ENCODE measurements at regions not wholly inside any gene's neighbourhood (a gene's known extent, or its start where the extent isn't known, plus 50 kb on each side); places are given as distances from the start of the nearest gene placed in this dataset.
"Not testable (repeated sequence)": the region's sequence is repeated elsewhere in the genome, so short reads cannot be mapped to it uniquely, and the experiment has no call there.

DNA sequence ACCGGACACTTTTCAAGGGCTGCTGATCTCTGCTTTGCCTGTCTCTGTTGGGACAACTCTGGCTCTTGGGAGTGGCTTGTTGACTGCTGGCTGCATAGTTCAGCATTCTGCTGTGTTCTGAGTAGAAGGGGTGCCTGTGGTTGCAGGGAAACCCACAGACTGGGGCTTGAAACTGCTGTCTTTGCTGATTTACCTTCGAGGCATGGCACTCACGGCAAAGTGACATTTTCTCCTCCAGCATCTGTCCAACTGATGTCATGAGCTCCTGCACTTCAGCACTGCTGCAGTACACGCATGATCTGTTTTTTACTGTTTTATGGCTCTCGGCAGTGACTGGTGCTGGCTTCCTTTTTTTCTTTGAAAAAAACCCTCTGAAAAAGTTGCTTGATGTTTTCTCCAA is 69.2 kb downstream of the SPATA31D1 start:
- Mint-ChIP-seq H3K9me3 (ENCODE audit: insufficient read depth) (no peaks in the 10 kb centered on the region), H3K4me3 (no peak overlapping the region), H3K27ac (no peak overlapping the region), H3K27me3 (peaks cover 3% of the 10 kb centered on the region), H3K4me1 (peaks cover 15% of the 10 kb centered on the region)
- ChIA-PET POLR2A (no interaction called here), CTCF (no interaction called here)
- Histone ChIP-seq H3K36me3 (replicated peaks in 1 of 2; ENCODE audit: control extremely low read depth in 1 of 2, control insufficient read depth in 1 of 2, extremely low read depth in 1 of 2, insufficient read depth in 2 of 2, low read length in 1 of 2) (no peaks in the 10 kb centered on the region), H3K4me2 (replicated peaks; ENCODE audit: low read depth, low read length, poor library complexity, severe bottlenecking) (no peak overlapping the region), H3K9ac (ENCODE audit: low read length) (no peak overlapping the region), H4K20me1 (ENCODE audit: control insufficient read depth, insufficient read depth, low read length, poor library complexity, severe bottlenecking) (no peaks in the 10 kb centered on the region), H3K27ac (ENCODE audit: low read length in 2 of 2) (no peak overlapping the region), H2AFZ (ENCODE audit: insufficient read depth, low read depth, low read length, poor library complexity, severe bottlenecking) (peak overlapping the region; percentile 29), H3K4me1 (ENCODE audit: control insufficient read depth in 2 of 2, insufficient read depth in 2 of 2, low read length in 2 of 2) (peaks cover 8 to 9% of the 10 kb centered on the region in 2 donors), H3K79me2 (ENCODE audit: control insufficient read depth, insufficient read depth, low read length) (no peaks in the 10 kb centered on the region), H3K4me3 (ENCODE audit: control extremely low read depth in 1 of 5, extremely low read depth in 1 of 5, insufficient read depth in 1 of 5, low read depth in 2 of 5, low read length in 4 of 5) (no peak overlapping the region), H3K27me3 (replicated peaks in 1 of 4; ENCODE audit: control extremely low read depth in 1 of 4, control insufficient read depth in 3 of 4, insufficient read depth in 4 of 4, low read length in 3 of 4) (no peaks in the 10 kb centered on the region), H3K9me3 (ENCODE audit: control extremely low read depth in 1 of 3, control insufficient read depth in 2 of 3, insufficient read depth in 1 of 3, low read length in 2 of 3) (peaks cover 0 to 7% (median 0%) of the 10 kb centered on the region in 3 donors)
- WGBS (ENCODE audit: insufficient coverage): 21% methylated on average over 4 of the region's 5 CpGs
- ATAC-seq (ENCODE audit: low read depth): no peak
- TF ChIP-seq, protein P1, sequence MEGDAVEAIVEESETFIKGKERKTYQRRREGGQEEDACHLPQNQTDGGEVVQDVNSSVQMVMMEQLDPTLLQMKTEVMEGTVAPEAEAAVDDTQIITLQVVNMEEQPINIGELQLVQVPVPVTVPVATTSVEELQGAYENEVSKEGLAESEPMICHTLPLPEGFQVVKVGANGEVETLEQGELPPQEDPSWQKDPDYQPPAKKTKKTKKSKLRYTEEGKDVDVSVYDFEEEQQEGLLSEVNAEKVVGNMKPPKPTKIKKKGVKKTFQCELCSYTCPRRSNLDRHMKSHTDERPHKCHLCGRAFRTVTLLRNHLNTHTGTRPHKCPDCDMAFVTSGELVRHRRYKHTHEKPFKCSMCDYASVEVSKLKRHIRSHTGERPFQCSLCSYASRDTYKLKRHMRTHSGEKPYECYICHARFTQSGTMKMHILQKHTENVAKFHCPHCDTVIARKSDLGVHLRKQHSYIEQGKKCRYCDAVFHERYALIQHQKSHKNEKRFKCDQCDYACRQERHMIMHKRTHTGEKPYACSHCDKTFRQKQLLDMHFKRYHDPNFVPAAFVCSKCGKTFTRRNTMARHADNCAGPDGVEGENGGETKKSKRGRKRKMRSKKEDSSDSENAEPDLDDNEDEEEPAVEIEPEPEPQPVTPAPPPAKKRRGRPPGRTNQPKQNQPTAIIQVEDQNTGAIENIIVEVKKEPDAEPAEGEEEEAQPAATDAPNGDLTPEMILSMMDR (IDR thresholded peaks at IDR 0.05): no peak
- TF ChIP-seq EZH2 (IDR thresholded peaks at IDR 0.05; ENCODE audit: borderline replicate concordance, insufficient read depth, low read depth, low read length, poor library complexity, severe bottlenecking): no peak
- DNase-seq: peak; percentile 36
- intact Hi-C loops (cut with micrococcal nuclease): no loop called here

DNA sequence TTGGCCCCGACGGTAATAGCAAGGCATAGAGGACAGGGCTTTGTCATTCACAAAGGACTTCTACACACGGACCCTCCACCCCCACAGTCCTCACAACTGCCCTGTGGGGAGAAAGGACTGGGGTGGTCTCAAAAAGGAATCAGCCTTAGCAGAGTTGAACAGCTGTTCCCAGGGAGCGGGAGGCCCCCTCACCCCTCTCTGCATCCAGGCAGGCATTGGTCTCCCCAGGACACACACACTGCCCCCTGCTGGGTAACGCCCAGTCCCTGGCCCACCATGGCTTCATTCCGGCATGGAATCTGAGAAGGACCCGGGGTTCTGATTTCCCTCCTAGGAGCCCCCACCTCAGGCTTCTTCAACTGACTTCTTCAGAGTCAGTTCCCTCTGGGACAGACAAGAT is 73.2 kb downstream of the SPATA31D1 start:
- H3K4me1 ChIP-seq (ENCODE audit: control insufficient read depth in 2 of 2, insufficient read depth in 2 of 2, low read length in 2 of 2); H3K9ac ChIP-seq (ENCODE audit: low read length); H3K4me3 ChIP-seq (ENCODE audit: control extremely low read depth in 1 of 5, extremely low read depth in 1 of 5, insufficient read depth in 1 of 5, low read depth in 2 of 5, low read length in 4 of 5); DNase-seq; H3K27ac ChIP-seq (ENCODE audit: low read length in 2 of 2); H3K79me2 ChIP-seq (ENCODE audit: control insufficient read depth, insufficient read depth, low read length); H3K4me3 Mint-ChIP-seq; H3K27ac Mint-ChIP-seq; CTCF ChIA-PET; H3K36me3 ChIP-seq (replicated peaks in 1 of 2; ENCODE audit: control extremely low read depth in 1 of 2, control insufficient read depth in 1 of 2, extremely low read depth in 1 of 2, insufficient read depth in 2 of 2, low read length in 1 of 2); H3K27me3 Mint-ChIP-seq; H2AFZ ChIP-seq (ENCODE audit: insufficient read depth, low read depth, low read length, poor library complexity, severe bottlenecking); H3K9me3 ChIP-seq (ENCODE audit: control extremely low read depth in 1 of 3, control insufficient read depth in 2 of 3, insufficient read depth in 1 of 3, low read length in 2 of 3); intact Hi-C loops (cut with micrococcal nuclease); POLR2A ChIA-PET; H3K4me2 ChIP-seq (replicated peaks; ENCODE audit: low read depth, low read length, poor library complexity, severe bottlenecking); H4K20me1 ChIP-seq (ENCODE audit: control insufficient read depth, insufficient read depth, low read length, poor library complexity, severe bottlenecking); H3K27me3 ChIP-seq (replicated peaks in 1 of 4; ENCODE audit: control extremely low read depth in 1 of 4, control insufficient read depth in 3 of 4, insufficient read depth in 4 of 4, low read length in 3 of 4); H3K9me3 Mint-ChIP-seq (ENCODE audit: insufficient read depth); ATAC-seq (ENCODE audit: low read depth): not testable (repeated sequence)
- peaks cover 15% of the 10 kb centered on the region for H3K4me1 Mint-ChIP-seq
- WGBS (ENCODE audit: insufficient coverage): 95% methylated on average over 4 of the region's 7 CpGs
